HG02588 (cell line): ENCODE measurements at regions not wholly inside any gene's neighbourhood (a gene's known extent, or its start where the extent isn't known, plus 50 kb on each side); places are given as distances from the start of the nearest gene placed in this dataset.
"Not testable (repeated sequence)": the region's sequence is repeated elsewhere in the genome, so short reads cannot be mapped to it uniquely, and the experiment has no call there.

Experiments
- ATAC-seq: cut with Tn5 transposase; IDR thresholded peaks from one replicate; pipeline ENCODE4 v1.9.1; 2021; ENCODE audit warnings: mild to moderate bottlenecking, moderate library complexity; ENCODE audit not compliant: unreplicated experiment

DNA sequence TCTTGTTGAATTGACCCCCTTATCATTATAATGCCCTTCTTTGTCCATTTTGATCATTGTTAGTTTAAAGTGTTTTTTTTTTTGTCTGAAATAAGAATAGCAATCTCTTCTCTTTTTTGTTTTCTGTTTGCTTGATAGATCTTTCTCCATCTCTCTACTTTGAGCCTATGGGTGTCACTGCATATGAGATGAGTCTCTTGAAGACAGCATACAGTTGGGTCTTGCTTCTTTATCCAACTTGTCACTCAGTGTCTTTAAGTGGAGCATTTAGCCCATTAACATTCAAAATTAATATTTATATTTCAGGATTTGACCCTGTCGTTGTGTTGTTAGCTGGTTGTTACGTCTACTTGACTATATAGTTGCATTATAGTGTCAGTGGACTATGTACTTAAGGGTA is 135.4 kb downstream of the HMHB1 start:
- no peak for ATAC-seq

DNA sequence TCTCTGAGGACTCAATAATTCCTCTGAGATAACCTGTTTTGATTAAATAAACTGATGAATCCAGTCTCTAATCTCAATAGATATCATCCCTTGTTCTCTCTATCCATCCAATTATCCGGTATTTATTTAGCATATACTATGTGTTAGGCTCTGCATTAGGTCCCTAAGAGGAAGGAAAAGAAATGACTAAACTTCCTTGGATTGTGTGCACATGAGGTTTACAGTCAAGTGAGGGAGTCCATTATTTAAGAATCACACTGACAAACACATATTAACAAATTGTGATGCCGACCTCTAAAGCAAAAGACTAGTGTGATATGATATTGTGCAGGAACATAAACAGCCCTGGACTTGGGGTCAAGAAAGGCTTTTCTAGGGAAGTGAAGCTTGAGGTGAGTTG is 140.8 kb downstream of the HMHB1 start:
- ATAC-seq = no peak

DNA sequence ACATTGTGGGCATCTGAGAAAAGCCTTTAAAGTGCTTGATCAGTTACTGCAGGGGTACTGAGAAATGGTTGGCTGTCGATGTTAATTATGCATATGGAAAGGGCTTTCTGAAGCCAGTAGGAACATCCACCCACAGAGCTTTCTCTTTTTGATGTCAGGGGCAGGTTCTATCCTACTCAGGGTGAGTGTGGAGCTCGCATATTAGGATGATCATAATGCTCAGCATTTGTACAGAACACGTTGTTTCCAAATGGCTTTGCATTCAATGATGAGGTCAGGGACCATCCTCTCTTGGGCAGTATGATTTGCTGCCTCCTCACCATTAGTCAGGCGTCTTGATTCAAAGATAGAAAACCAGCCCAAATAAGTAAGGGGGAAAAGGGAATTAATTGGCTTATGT is 141.9 kb downstream of the HMHB1 start:
- ATAC-seq = no peak

DNA sequence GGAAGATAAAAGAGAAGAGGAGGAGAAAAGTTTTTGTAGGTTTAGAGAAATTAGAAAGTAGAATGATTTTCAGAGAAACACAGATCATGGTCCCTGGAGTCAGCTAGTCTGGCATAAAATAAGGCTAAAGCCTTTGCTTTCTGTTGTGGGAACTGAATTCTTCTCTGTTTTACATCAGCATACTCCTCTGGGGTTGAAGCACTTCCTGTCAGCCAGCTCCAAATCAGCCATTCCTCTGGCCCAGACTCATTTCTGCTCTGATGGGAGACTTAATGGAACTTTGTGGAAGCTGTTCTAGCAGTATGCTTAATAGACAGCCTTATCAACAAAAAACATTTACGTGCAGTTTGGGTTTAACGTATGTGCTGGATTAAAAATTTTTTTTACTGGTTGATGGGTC is 143.2 kb downstream of the HMHB1 start:
- ATAC-seq = no peak

DNA sequence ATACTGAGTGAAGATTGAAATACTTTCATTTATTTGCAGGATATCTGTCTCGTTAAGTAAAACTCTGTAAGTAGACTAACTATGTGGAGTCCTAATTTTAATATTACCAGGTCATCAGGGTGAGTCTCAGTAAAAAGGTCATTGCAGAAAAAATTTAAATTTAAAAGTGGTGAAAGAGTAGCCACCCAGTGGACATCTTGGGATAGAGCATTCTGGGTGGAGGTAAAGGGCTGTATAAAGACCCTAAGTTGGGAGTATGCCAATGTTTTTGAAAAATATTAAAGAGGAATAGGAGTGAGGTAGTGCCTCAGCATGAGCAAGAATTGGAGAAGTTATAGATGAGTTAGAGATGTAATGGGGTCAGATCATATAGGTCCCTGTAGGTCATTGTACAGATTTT is 145.5 kb downstream of the HMHB1 start:
- ATAC-seq = no peak

DNA sequence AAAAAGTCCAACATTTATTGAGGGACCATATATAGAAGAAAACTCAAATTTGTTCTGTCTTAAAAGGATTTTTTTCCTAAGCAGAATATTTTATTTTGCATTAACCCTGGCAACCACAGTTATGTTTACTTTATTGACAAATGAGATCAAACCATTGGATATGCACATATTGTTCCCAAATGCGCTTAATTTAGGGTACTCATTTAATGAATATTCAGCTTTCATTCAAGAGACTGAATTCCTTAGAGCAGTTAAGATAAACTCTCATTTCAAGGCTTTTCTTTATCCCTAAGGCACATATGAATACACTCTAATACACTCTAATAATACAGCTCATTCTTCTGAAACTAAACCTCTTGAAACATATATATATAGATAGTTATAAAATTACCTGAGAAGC is 150.2 kb downstream of the HMHB1 start:
- ATAC-seq = no peak

DNA sequence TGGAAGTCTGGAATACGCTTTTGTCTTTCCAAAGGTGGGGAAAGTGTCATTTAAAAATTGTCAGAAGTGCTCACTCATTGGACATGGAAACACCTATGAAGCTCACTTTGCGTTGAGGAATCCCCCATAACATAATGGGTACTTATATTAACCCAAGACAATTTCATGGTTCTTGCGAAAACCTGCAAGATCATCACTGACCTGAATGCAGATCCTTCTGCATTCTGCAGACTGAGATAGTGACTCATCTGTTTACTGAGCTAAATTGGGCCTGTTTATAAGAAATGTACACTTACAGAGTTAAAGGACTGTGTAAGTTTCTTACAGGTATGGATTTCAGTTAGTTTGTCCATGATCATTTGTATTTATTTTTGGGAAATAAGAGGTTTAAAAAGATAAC is 153.0 kb downstream of the HMHB1 start:
- no peak for ATAC-seq

DNA sequence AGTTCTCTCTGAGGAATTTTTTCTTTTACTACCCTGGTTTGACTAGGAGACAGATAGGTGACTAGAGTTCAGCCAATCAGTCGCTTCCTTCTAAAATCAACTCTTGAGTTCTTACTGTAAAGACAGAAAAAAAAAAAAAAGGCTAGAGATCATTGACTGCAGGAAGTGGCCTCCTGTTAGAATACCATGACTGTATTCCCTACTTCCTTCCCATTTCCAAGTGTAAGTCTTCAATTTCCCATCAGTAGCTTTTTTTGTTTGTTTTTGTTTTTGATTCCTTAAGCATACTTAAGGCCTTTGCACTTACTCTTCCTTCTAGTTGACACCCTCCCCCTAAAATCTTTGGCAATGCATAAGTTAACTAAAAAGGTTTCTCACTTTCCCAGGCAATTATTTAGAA is 154.3 kb downstream of the HMHB1 start:
- no peak for ATAC-seq

DNA sequence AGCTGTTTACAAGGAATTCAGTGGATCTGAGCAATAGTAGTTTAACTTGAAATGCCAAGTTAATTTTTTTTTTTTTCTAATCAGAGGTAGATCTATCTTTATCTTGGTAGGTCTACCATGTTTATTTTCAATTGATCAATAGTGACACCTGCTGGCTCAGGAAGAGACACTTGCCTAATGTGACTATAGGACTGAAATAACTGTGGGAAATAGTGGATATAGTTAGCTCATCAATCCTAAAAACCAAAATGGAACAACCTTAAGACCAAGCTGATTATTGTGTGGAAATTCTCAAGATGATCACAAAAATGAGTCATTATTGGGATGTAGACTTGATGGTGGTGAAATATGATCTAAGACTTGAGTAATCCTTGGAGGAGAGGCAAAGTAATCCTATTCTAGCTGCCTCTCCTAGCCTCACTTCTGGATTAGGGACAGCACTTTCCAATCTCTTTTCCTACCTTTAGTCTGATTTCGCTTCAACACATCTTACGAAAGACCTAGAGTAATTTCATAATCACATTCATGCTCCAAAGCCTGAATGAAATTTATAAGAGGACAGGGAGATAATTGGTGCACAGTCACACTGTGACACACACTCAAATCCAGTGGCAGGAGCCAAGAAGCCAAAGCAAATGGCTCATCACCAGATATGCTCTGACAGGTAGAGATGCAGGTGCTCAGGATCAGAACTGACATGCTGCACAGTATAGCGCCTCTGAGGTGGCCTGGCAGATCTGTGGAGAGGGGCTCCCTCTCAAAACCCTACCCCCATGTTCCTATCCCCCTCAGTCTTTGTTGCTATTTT is 156.3 kb downstream of the HMHB1 start:
- ATAC-seq = no peak

DNA sequence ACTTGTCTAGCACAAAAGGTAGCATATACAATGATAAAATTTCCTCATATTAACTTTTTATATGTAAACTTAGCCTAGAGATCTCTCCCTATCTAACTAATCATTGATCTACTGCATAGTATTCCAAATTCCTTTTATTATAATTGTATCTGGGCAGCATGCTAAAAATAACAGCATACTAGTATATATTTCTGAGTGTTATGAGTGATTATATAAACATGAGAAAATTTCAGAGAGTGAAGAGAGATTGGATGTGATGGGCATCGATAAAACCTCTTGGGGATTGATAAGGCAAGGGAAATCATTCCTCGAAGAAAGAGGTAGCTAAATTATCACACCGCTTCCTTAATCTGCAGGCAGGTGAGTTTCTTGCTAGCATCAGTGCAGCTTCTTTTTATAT is 158.2 kb downstream of the HMHB1 start:
- no peak for ATAC-seq

DNA sequence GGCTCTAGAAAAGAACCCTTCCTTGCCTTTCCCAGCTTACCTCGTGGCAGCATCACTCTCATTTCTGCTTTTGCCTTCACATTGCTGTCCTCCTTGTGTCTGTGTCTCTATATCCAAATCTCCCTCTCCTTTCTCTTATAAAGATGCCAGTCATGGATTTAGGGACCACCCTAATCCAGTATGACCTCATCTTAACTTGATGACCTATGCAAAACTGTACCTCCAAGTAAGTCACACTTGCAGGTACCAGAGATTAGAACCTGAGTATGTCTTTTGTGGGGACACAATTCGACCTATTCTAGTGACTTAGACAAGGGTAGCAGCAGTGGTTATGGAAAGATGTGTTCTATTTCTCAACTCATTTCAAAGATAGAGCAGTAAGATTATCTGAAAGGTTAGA is 160.1 kb downstream of the HMHB1 start:
- ATAC-seq = no peak

DNA sequence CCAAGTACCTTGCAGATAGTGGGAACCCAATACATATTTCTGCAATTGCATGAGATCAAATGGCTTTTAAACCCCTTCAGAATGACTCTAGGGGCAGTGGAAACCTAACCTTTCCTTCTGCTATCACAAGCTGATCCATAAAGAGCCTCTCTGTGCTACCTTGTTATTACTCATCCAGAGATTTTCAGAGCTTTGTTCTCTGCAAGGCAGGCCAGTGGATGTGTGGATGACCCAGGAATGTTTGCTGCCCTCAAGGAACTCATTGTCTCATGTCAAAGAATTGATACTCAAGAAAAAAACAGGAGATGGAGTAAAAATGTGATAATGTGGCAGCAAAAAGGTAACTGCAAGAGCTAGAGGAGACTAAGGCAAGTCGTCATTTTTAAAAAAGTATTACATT is 164.1 kb downstream of the HMHB1 start:
- no peak for ATAC-seq

DNA sequence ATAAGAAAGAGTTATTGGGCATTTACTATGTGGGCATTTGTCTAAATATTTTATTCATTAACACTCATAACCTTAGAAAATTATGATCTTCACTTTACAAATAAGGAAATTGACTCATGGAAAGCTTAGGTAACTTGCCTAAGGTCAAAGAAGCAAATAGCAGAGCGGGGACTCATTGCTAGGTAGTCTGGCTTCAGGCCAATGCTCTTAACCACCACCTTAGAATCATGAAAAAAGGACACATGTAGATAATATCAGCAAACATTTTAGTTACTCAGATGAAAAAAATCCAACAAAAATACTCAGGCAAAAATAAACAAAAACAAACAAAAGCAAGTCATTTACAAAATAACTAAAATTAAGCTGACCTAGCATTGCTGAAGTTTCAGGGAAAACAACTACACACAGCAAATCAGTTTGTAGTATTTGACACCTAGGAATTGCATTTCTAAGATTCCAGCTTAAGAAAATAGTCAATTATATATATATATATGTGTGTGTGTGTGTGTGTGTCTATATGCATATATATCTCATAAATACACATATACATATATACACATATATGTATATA is 166.0 kb downstream of the HMHB1 start:
- ATAC-seq = no peak

DNA sequence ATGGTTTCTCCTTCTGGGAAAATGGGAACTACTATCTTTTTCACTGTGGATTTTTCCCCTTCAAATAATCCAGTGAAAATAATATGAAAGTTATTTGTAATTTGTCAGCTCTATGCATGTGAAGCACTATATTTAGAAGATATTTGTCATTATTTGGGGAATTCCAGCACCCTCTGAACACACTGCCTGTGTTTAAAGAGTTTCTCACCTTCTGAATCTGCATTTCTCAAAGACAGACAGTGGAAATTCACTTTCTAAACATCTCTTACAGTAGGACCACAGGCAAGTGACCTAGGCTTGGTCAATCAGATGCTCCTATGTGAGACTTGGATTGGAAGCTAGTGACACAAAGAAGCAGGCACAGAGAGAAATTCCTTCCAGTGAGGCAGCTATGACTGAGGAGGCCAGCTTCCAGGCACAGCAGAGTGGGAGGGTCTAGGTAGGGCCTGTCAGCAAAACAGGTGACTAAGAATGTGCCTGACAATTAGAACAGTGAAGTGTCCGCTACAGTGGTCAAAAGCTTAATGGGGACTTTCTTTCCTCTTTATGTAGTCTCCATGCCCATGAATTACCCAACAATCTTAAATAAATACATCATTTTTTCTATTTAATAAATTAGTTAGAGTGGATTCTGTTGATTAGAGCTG is 167.2 kb downstream of the HMHB1 start:
- no peak for ATAC-seq

DNA sequence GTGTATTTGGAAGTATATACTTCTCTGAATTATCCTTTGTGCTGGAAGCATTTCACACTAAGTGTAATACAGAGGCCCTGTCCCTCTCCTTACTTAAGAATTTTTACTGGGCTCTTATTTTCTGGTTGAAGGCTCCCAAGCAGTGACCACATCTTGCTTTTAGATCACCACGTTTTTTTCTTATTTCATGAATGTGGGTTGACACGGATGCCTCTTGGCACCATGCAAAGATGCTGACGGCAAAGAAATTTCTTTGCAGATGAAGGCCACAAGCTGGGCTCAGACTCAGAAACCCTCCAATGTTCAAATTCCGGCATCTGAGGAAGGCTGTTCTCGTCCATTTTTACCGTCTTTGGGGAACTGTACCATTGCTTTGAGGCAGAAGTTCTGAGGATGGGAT is 168.5 kb downstream of the HMHB1 start:
- ATAC-seq = no peak

DNA sequence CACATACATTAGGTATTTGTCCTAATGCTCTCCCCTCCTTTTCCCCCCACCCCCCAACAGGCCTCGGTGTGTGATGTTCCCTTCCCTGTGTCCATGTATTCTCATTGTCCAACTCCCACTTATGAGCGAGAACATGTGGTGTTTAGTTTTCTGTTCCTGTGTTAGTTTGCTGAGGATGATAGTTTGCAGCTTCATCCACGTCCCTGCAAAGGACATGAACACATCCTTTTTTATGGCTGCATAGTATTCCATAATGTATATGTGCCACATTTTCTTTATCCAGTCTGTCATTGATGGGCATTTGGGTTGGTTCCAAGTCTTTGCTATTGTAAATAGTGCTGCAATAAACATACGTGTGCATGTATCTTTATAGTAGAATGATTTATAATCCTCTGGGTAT is 171.0 kb downstream of the HMHB1 start:
- ATAC-seq = not testable (repeated sequence)

DNA sequence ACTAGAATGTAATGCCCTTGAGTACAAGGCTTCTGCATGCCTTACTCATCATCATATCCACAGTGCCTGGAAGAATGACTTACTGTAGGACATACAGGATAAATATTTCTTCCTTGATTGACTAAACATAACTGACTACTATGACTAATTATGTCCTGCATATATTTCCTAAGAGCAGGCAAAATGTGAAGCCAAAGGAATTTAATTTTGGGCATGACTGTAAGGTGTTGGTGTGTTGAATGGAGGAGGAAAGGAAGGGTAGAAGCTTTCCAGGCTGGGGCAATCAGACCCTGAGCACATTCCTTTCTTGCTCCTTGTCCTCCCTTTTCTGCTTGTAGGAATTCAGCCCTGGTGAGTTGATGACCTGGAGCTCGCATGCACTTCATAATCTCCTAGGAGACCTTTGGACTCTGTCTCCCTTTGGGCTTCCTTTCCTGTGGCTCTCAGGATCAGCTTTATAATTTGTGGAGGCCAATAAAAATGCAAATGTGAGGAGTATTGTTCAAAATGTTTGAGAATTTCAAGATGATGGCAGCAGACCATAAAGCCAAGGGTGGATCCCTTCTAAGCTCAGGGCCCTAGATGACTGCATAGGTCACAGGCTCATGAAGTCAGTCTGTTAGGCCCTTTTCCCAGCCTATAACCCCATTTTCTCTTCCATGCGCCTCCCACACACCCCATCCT is 174.0 kb downstream of the HMHB1 start:
- no peak for ATAC-seq

DNA sequence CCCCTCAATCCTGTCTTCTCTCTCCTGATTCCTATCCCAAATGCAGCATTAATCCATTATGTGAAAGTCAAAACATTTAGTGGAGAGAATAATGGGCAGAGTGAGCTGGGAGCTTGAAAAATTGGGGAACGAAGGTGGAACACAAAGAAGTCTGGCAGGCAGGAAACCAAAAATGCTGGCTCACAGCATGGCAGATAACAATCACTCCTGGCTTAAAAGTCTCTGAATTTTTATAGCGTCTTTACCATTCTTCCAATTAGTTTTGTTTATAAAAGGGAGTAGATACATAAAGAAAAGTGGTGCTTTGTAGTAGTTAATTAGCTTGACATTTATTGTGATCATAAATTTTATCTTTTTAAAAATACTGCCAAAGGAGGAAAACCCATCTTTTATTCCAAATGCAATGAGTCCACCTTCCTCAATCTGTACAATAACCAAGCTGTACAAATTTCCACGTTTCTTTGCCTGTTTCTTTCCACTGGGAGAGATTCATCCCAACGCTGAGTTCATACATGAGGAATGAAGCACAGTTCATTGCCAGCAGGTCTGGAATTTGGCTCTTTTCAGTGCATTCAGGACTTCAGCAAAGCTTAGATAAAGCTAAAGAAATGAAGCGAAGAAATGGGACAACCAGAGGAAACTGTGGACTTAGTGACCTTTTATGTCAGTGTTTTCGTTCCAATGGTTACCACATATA is 174.7 kb downstream of the HMHB1 start:
- ATAC-seq = no peak

DNA sequence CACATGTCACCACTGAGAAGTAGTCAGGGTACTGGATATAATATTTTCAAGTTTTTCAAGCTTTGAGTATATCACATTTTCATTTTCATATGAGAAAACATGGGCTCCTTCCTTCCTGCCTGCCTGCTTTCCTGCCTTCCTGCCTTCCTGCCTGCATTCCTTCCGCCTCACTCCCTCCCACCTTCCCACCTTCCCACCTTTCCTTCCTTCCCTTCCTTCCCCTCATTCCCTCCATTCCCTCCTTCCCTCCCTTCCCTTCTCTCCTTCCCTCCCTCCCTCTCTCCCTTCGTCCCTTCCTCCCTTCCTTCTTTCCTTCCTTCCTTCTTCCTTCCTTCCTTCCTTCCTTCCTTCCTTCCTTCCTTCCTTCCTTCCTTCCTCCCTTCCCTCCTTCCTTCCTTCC is 175.3 kb downstream of the HMHB1 start:
- no peak for ATAC-seq

DNA sequence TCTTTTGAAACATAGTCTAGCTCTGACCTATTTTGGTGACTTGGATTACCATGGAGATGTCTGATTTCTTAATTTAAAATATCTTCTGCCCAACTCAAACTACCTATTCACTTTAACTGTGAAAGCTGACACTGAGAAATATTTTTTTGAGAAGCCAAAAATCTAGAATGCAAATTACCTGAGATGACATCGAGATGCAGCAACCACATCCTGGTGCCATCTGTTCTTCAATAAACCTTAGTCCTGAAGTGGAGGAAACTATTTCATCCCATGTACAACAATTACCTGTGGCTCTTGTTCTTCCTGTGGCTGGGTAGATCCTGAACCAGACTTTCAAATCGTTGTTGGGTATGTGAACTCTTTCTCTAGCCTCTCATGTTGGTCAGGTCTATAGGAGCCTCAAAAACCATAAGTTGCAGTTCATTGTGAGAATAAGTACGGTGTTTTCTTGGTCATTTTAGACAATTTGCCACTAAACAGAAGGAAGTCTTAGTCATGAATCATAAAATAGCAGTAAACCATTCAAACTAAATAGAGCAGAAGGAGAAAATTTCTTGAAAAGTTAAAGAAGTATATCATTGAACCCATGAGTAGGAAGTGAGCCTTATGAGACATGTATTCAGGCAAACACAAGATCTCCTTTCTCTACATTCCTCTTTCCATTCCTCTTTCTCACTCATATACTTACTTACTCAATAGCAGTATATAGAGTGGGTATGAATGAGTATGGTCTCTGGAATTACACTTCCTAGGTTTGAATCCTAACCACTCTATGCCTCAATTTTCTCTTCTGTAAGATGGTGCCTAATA is 176.0 kb downstream of the HMHB1 start:
- no peak for ATAC-seq
